Mucosa of stomach (tissue), 1 donor: ENCODE measurements at regions not wholly inside any gene's neighbourhood (a gene's known extent, or its start where the extent isn't known, plus 50 kb on each side); places are given as distances from the start of the nearest gene placed in this dataset.

Experiments
- H3K27me3 ChIP-seq: one replicate; pipeline ENCODE4 v1.7.0; 2013; ENCODE audit warnings: mild to moderate bottlenecking, low read length; ENCODE audit not compliant: control insufficient read depth, insufficient read depth
- H3K36me3 ChIP-seq: one replicate; pipeline ENCODE4 v1.7.0; 2013; ENCODE audit warnings: low read length; ENCODE audit not compliant: control insufficient read depth, insufficient read depth
- H3K4me1 ChIP-seq: one replicate; pipeline ENCODE4 v1.7.0; 2013; ENCODE audit warnings: mild to moderate bottlenecking, low read length; ENCODE audit not compliant: control insufficient read depth, insufficient read depth
- H3K4me3 ChIP-seq: one replicate; pipeline ENCODE4 v1.7.0; 2013; ENCODE audit warnings: low read length
- H3K9ac ChIP-seq: one replicate; pipeline ENCODE4 v1.7.0; 2013; ENCODE audit warnings: mild to moderate bottlenecking, low read length, moderate library complexity
- H3K9me3 ChIP-seq: one replicate; pipeline ENCODE4 v1.7.0; 2013; ENCODE audit warnings: mild to moderate bottlenecking, low read length, moderate library complexity; ENCODE audit not compliant: control insufficient read depth
- donor health status: Pancreatic carcinoma.

GRCh38 chr14:50051706-50052105, 64.7 kb downstream of the VCPKMT start:
- H3K9me3 ChIP-seq = no peaks in the 10 kb centered on the region
- no peaks in the 10 kb centered on the region for H3K36me3 ChIP-seq
- no peak overlapping the region for H3K4me3 ChIP-seq
- peaks cover 14% of the 10 kb centered on the region for H3K4me1 ChIP-seq
- H3K27me3 ChIP-seq = no peaks in the 10 kb centered on the region
- H3K9ac ChIP-seq = no peak overlapping the region

GRCh38 chr14:50052517-50052916, 63.9 kb downstream of the VCPKMT start:
- H3K4me3 ChIP-seq = no peak overlapping the region
- no peaks in the 10 kb centered on the region for H3K27me3 ChIP-seq
- no peak overlapping the region for H3K9ac ChIP-seq
- peaks cover 6% of the 10 kb centered on the region for H3K4me1 ChIP-seq
- no peaks in the 10 kb centered on the region for H3K9me3 ChIP-seq
- H3K36me3 ChIP-seq = no peaks in the 10 kb centered on the region

GRCh38 chr14:50053935-50054334, 62.4 kb downstream of the VCPKMT start:
- Histone ChIP-seq H3K36me3 (no peaks in the 10 kb centered on the region), H3K27me3 (no peaks in the 10 kb centered on the region)

GRCh38 chr14:50055461-50056228, 60.7 kb downstream of the VCPKMT start:
- no peak overlapping the region for H3K9ac ChIP-seq
- H3K36me3 ChIP-seq = no peaks in the 10 kb centered on the region
- H3K4me1 ChIP-seq = peaks cover 11% of the 10 kb centered on the region
- H3K4me3 ChIP-seq = no peak overlapping the region
- H3K27me3 ChIP-seq = no peaks in the 10 kb centered on the region
- H3K9me3 ChIP-seq = no peaks in the 10 kb centered on the region

More at GRCh38 chr14:50053935-50054334, 62.4 kb downstream of the VCPKMT start:
- Histone ChIP-seq H3K9me3 (no peaks in the 10 kb centered on the region), H3K4me3 (no peak overlapping the region), H3K9ac (no peak overlapping the region), H3K4me1 (no peaks in the 10 kb centered on the region)

GRCh38 chr14:50056435-50056834, 59.9 kb downstream of the VCPKMT start:
- H3K36me3 ChIP-seq = no peaks in the 10 kb centered on the region
- no peaks in the 10 kb centered on the region for H3K9me3 ChIP-seq
- no peak overlapping the region for H3K4me3 ChIP-seq
- peaks cover 18% of the 10 kb centered on the region for H3K4me1 ChIP-seq
- no peak overlapping the region for H3K9ac ChIP-seq
- H3K27me3 ChIP-seq = no peaks in the 10 kb centered on the region

GRCh38 chr14:50057331-50057730, 59.0 kb downstream of the VCPKMT start:
- no peaks in the 10 kb centered on the region for H3K9me3 ChIP-seq
- peaks cover 27% of the 10 kb centered on the region for H3K4me1 ChIP-seq
- H3K36me3 ChIP-seq = no peaks in the 10 kb centered on the region
- no peaks in the 10 kb centered on the region for H3K27me3 ChIP-seq
- H3K9ac ChIP-seq = no peak overlapping the region
- H3K4me3 ChIP-seq = no peak overlapping the region

- peaks cover 35% of the 10 kb centered on the region for H3K4me1 ChIP-seq
- H3K36me3 ChIP-seq = no peaks in the 10 kb centered on the region
- H3K27me3 ChIP-seq = no peaks in the 10 kb centered on the region
- no peak overlapping the region for H3K9ac ChIP-seq
- no peaks in the 10 kb centered on the region for H3K9me3 ChIP-seq
- no peak overlapping the region for H3K4me3 ChIP-seq
Measured at GRCh38 chr14:50058113-50058512, 58.3 kb downstream of the VCPKMT start.
